NB4 (cell line): ENCODE measurements at regions not wholly inside any gene's neighbourhood (a gene's known extent, or its start where the extent isn't known, plus 50 kb on each side); places are given as distances from the start of the nearest gene placed in this dataset.

Experiments
- DNase-seq: peaks from one replicate; pipeline ENCODE4 v3.0.0; 2010; ENCODE audit warnings: low read depth
- H3K4me3 ChIP-seq: one replicate; pipeline ENCODE4 v1.5.1; 2011; ENCODE audit warnings: mild to moderate bottlenecking, low read depth, low read length, moderate library complexity
- CTCF ChIP-seq: IDR thresholded peaks from one replicate; pipeline ENCODE4 v1.5.1; 2012; ENCODE audit warnings: low read depth, low read length
- MAX ChIP-seq: IDR thresholded peaks from 2 replicates; pipeline ENCODE4 v1.6.1; 2011; ENCODE audit warnings: low read depth, low read length
- MYC ChIP-seq: IDR thresholded peaks from 2 replicates; pipeline ENCODE4 v1.6.1; 2011; ENCODE audit warnings: low read depth, low read length
- POLR2A ChIP-seq: IDR thresholded peaks from 2 replicates; pipeline ENCODE4 v1.6.1; 2011; ENCODE audit warnings: mild to moderate bottlenecking; ENCODE audit not compliant: insufficient read length; ENCODE audit errors: extremely low read depth

GRCh38 chr15:69883306-69883705 lies 214.4 kb downstream of the TLE3 start:
- TF ChIP-seq POLR2A (no peak), MAX (no peak), CTCF (no peak), MYC (no peak)
- DNase-seq = no peak
- no peak overlapping the region for H3K4me3 ChIP-seq

- TF ChIP-seq MYC (no peak), POLR2A (no peak), MAX (no peak), CTCF (no peak)
- no peak for DNase-seq
- H3K4me3 ChIP-seq = no peak overlapping the region
Measured at GRCh38 chr15:69885173-69885955, 212.4 kb downstream of the TLE3 start.

GRCh38 chr15:69887009-69887408 lies 210.7 kb downstream of the TLE3 start:
- TF ChIP-seq CTCF = no peak
- no peak for TF ChIP-seq MAX
- no peak for TF ChIP-seq POLR2A
- no peak for TF ChIP-seq MYC
- H3K4me3 ChIP-seq = no peak overlapping the region
- DNase-seq = no peak

GRCh38 chr15:69887553-69887952 lies 210.2 kb downstream of the TLE3 start:
- H3K4me3 ChIP-seq = no peak overlapping the region
- DNase-seq = no peak
- TF ChIP-seq MAX = no peak
- TF ChIP-seq CTCF = no peak
- no peak for TF ChIP-seq POLR2A
- no peak for TF ChIP-seq MYC

- DNase-seq = no peak
- TF ChIP-seq POLR2A (no peak), CTCF (no peak), MAX (no peak)
- H3K4me3 ChIP-seq = no peak overlapping the region
Measured at GRCh38 chr15:69888406-69888805, 209.3 kb downstream of the TLE3 start.

- TF ChIP-seq CTCF (no peak), MAX (no peak), MYC (no peak), POLR2A (no peak)
- no peak for DNase-seq
- no peak overlapping the region for H3K4me3 ChIP-seq
Measured at GRCh38 chr15:69891070-69891536, 206.6 kb downstream of the TLE3 start.
